SK-N-SH treated with all-trans-retinoic acid at 6 μM for 48 hours (cell line): ENCODE measurements at regions not wholly inside any gene's neighbourhood (a gene's known extent, or its start where the extent isn't known, plus 50 kb on each side); places are given as distances from the start of the nearest gene placed in this dataset.

Experiments used
- ZFP3 ChIP-seq: fragments of 250-450 bp; sonication (Bioruptor Pico); IDR thresholded peaks from 2 replicates; pipeline ENCODE4 v1.5.0; 2020; ENCODE audit warnings: mild to moderate bottlenecking, moderate library complexity
- TF ChIP-seq, protein P1 (sequence below): fragments of 250-450 bp; sonication (Bioruptor Pico); IDR thresholded peaks from 2 replicates; pipeline ENCODE4 v1.8.0; 2020; ENCODE audit warnings: mild to moderate bottlenecking, moderate library complexity, borderline replicate concordance
- TF ChIP-seq, protein P2 (sequence below): fragments of 250-450 bp; sonication (Bioruptor Pico); IDR thresholded peaks from 2 replicates; pipeline ENCODE4 v1.8.0; 2021; ENCODE audit warnings: low read depth, mild to moderate bottlenecking, moderate library complexity, borderline replicate concordance
- TF ChIP-seq, protein P3 (sequence below): fragments of 250-450 bp; sonication (Bioruptor Pico); IDR thresholded peaks from 2 replicates; pipeline ENCODE4 v1.5.1; 2020; ENCODE audit warnings: low read depth, mild to moderate bottlenecking, moderate library complexity

GRCh38 chr5:121049971-121050370, 585.9 kb downstream of the PRR16 start:
- TF ChIP-seq, protein P1, sequence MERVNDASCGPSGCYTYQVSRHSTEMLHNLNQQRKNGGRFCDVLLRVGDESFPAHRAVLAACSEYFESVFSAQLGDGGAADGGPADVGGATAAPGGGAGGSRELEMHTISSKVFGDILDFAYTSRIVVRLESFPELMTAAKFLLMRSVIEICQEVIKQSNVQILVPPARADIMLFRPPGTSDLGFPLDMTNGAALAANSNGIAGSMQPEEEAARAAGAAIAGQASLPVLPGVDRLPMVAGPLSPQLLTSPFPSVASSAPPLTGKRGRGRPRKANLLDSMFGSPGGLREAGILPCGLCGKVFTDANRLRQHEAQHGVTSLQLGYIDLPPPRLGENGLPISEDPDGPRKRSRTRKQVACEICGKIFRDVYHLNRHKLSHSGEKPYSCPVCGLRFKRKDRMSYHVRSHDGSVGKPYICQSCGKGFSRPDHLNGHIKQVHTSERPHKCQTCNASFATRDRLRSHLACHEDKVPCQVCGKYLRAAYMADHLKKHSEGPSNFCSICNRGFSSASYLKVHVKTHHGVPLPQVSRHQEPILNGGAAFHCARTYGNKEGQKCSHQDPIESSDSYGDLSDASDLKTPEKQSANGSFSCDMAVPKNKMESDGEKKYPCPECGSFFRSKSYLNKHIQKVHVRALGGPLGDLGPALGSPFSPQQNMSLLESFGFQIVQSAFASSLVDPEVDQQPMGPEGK (CRISPR knock-in tag): no peak
- TF ChIP-seq ZFP3: no peak
- TF ChIP-seq, protein P2, sequence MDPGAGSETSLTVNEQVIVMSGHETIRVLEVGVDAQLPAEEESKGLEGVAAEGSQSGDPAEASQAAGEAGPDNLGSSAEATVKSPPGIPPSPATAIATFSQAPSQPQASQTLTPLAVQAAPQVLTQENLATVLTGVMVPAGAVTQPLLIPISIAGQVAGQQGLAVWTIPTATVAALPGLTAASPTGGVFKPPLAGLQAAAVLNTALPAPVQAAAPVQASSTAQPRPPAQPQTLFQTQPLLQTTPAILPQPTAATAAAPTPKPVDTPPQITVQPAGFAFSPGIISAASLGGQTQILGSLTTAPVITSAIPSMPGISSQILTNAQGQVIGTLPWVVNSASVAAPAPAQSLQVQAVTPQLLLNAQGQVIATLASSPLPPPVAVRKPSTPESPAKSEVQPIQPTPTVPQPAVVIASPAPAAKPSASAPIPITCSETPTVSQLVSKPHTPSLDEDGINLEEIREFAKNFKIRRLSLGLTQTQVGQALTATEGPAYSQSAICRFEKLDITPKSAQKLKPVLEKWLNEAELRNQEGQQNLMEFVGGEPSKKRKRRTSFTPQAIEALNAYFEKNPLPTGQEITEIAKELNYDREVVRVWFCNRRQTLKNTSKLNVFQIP: no peak
- TF ChIP-seq, protein P3, sequence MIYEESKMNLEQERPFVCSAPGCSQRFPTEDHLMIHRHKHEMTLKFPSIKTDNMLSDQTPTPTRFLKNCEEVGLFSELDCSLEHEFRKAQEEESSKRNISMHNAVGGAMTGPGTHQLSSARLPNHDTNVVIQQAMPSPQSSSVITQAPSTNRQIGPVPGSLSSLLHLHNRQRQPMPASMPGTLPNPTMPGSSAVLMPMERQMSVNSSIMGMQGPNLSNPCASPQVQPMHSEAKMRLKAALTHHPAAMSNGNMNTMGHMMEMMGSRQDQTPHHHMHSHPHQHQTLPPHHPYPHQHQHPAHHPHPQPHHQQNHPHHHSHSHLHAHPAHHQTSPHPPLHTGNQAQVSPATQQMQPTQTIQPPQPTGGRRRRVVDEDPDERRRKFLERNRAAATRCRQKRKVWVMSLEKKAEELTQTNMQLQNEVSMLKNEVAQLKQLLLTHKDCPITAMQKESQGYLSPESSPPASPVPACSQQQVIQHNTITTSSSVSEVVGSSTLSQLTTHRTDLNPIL: no peak
